ENCODE measurements at regions not wholly inside any gene's neighbourhood (a gene's known extent, or its start where the extent isn't known, plus 50 kb on each side); places are given as distances from the start of the nearest gene placed in this dataset.

- FAIRE-seq (no peak), DNase-seq (ENCODE audit: low read depth in 1 of 2, low spot score in 2 of 2) (no peak)
- no peak overlapping the region for H2BK12ac ChIP-seq (ENCODE audit: low read depth, low read length)
- no peak overlapping the region for H2BK15ac ChIP-seq (ENCODE audit: low read length)
- ChIA-PET CTCF (ENCODE audit: partially characterized antibody) (no interaction called here), POLR2A (ENCODE audit: partially characterized antibody) (no interaction called here)
- H3K9me3 ChIP-seq (ENCODE audit: insufficient read depth in 2 of 2, low read depth in 1 of 2, low read length in 1 of 2) = no peaks in the 10 kb centered on the region
- no peaks in the 10 kb centered on the region for H3K36me3 ChIP-seq (ENCODE audit: control insufficient read depth in 2 of 4, insufficient read depth in 4 of 4, low read length in 3 of 4)
- no peaks in the 10 kb centered on the region for H3K23me2 ChIP-seq (ENCODE audit: low read depth, low read length)
- H3K4me2 ChIP-seq (ENCODE audit: insufficient read depth in 1 of 2, low read depth in 2 of 2, low read length in 2 of 2) = no peak overlapping the region
- H3K27ac ChIP-seq (ENCODE audit: low read depth, low read length) = no peak overlapping the region
- H3K4me3 ChIP-seq (ENCODE audit: extremely low read depth in 1 of 4, insufficient read depth in 2 of 4, low read depth in 3 of 4, low read length in 4 of 4) = no peak overlapping the region
- no peak overlapping the region for H3K14ac ChIP-seq (ENCODE audit: insufficient read length)
- no peak overlapping the region for H3K4ac ChIP-seq (replicated peaks; ENCODE audit: insufficient read length, low read depth, low read length)
- H2BK20ac ChIP-seq (ENCODE audit: low read length) = no peak overlapping the region
- no peak overlapping the region for H3K18ac ChIP-seq (ENCODE audit: extremely low read depth, low read length)
- H3K79me1 ChIP-seq (ENCODE audit: low read depth, low read length) = no peaks in the 10 kb centered on the region
- 92% methylated on average over 2 of the region's 2 CpGs; no CpG with 5 or more reads in 1 of the 2 experiments for WGBS, 2 experiments (ENCODE audit: extremely low coverage in 1 of 2, insufficient coverage in 1 of 2, insufficient read length in 1 of 2, insufficient replicate concordance in 2 of 2, low coverage in 1 of 2, low lambda C conversion rate in 2 of 2, missing lambda C conversion rate in 1 of 2)
- no peak overlapping the region for H2AFZ ChIP-seq (ENCODE audit: low read length)
- no peak overlapping the region for H2AK5ac ChIP-seq (ENCODE audit: low read depth, low read length)
- H3K79me2 ChIP-seq (ENCODE audit: control insufficient read depth in 1 of 2, insufficient read depth in 2 of 2, low read length in 2 of 2) = no peaks in the 10 kb centered on the region
- no peak overlapping the region for H4K5ac ChIP-seq (ENCODE audit: insufficient read length, low read depth, low read length)
- no peak overlapping the region for H4K8ac ChIP-seq (ENCODE audit: extremely low read depth, insufficient read depth, low read length)
- H4K91ac ChIP-seq (replicated peaks; ENCODE audit: insufficient read length, low read length) = no peak overlapping the region
- no peak overlapping the region for H2BK120ac ChIP-seq (replicated peaks; ENCODE audit: low read depth, low read length)
- H2BK5ac ChIP-seq (ENCODE audit: low read depth, low read length) = no peak overlapping the region
- no peak overlapping the region for H3K56ac ChIP-seq (replicated peaks; ENCODE audit: insufficient read length, low read depth, low read length)
- TF ChIP-seq SUZ12 (IDR thresholded peaks at IDR 0.05; ENCODE audit: low read length) = no peak
- TF ChIP-seq SIN3A (conservative IDR thresholded peaks at IDR 0.05 in 1 of 2, IDR thresholded peaks at IDR 0.05 in 1 of 2; ENCODE audit: low read depth in 1 of 2, low read length in 2 of 2) = no peak
- TF ChIP-seq CREB1 (IDR thresholded peaks at IDR 0.05) = no peak
- TF ChIP-seq SAP30 (IDR thresholded peaks at IDR 0.05; ENCODE audit: insufficient read depth, insufficient replicate concordance, low read length) = no peak
- TF ChIP-seq SP1 (IDR thresholded peaks at IDR 0.05; ENCODE audit: low read depth, low read length) = no peak
- TF ChIP-seq TCF12 (IDR thresholded peaks at IDR 0.05; ENCODE audit: low read depth, low read length) = no peak
- no peak for TF ChIP-seq JUN (IDR thresholded peaks at IDR 0.05; ENCODE audit: low read depth, low read length)
- no peak for TF ChIP-seq CBX5 (IDR thresholded peaks at IDR 0.05; ENCODE audit: low read depth, low read length)
- no peak for TF ChIP-seq RBBP5 (IDR thresholded peaks at IDR 0.05; ENCODE audit: borderline replicate concordance, low read depth, low read length)
- no peak for TF ChIP-seq SRF (IDR thresholded peaks at IDR 0.05; ENCODE audit: low read depth, low read length)
- no peak for TF ChIP-seq TAF1 (IDR thresholded peaks at IDR 0.05; ENCODE audit: low read depth, low read length)
- no peak for TF ChIP-seq EZH2 (IDR thresholded peaks at IDR 0.05; ENCODE audit: low read depth, low read length, severe bottlenecking)
- no peaks in the 10 kb centered on the region for H4K20me1 ChIP-seq (replicated peaks in 1 of 2; ENCODE audit: control insufficient read depth in 1 of 2, insufficient read depth in 2 of 2, low read length in 2 of 2)
- H3K4me1 ChIP-seq (replicated peaks in 1 of 4; ENCODE audit: control insufficient read depth in 3 of 4, insufficient read depth in 4 of 4, low read length in 3 of 4) = peaks cover 0 to 4% (median 3%) of the 10 kb centered on the region in 4 experiments; a peak in 3 of 7 replicates
- H3K27me3 ChIP-seq (replicated peaks in 1 of 4; ENCODE audit: control insufficient read depth in 3 of 4, extremely low read depth in 1 of 4, insufficient read depth in 3 of 4, low read length in 3 of 4) = peaks cover 16 to 29% (median 23%) of the 10 kb centered on the region in 4 experiments
- no peak overlapping the region for H3K9ac ChIP-seq (replicated peaks in 1 of 4; ENCODE audit: extremely low read depth in 1 of 4, low read depth in 3 of 4, low read length in 3 of 4)
- H3K23ac ChIP-seq (ENCODE audit: insufficient read length) = no peak overlapping the region
Measured at GRCh38 chr10:35979116-35979515, 337.0 kb upstream of the FZD8 start.
